Lower lobe of right lung (tissue), 2 donors: ENCODE measurements at regions not wholly inside any gene's neighbourhood (a gene's known extent, or its start where the extent isn't known, plus 50 kb on each side); places are given as distances from the start of the nearest gene placed in this dataset.

Experiments
- ATAC-seq, 2 donors: fragments of 200-7000 bp; cut with Tn5 transposase; one replicate each; pipeline ENCODE4 v1.9.1; 2020 to 2022; ENCODE audit warnings: mild to moderate bottlenecking in 2 of 2, moderate library complexity in 2 of 2
- DNase-seq: peaks from one replicate; pipeline ENCODE4 v3.0.0-alpha.2; 2020
- H3K27ac ChIP-seq: fragments of 200-600 bp; one replicate; pipeline ENCODE4 v1.8.0; 2022
- H3K27me3 ChIP-seq: fragments of 200-600 bp; one replicate; pipeline ENCODE4 v1.8.0; 2022; ENCODE audit warnings: low read depth
- H3K36me3 ChIP-seq: fragments of 200-600 bp; one replicate; pipeline ENCODE4 v1.8.0; 2022; ENCODE audit warnings: mild to moderate bottlenecking
- H3K4me1 ChIP-seq: fragments of 200-600 bp; one replicate; pipeline ENCODE4 v1.8.0; 2022
- H3K4me3 ChIP-seq: fragments of 200-600 bp; one replicate; pipeline ENCODE4 v1.8.0; 2022; ENCODE audit warnings: mild to moderate bottlenecking
- H3K9me3 ChIP-seq: fragments of 200-600 bp; one replicate; pipeline ENCODE4 v1.8.0; 2022
- CTCF ChIP-seq: fragments of 200-600 bp; IDR thresholded peaks from one replicate; pipeline ENCODE4 v1.8.0; 2022; ENCODE audit warnings: antibody characterized with exemption, mild to moderate bottlenecking
- intact Hi-C: fragments of 100-400 bp; cut with DNase I; formaldehyde crosslinking; loops from one replicate; pipeline ENCODE4 v1.11.0; 2022
- donor health status: DM: no; HTN: yes; CAD: no; lungs with severe emphysema.

- Histone ChIP-seq H3K4me3 (no peak overlapping the region), H3K36me3 (no peaks in the 10 kb centered on the region), H3K4me1 (no peaks in the 10 kb centered on the region), H3K27ac (no peak overlapping the region), H3K27me3 (no peaks in the 10 kb centered on the region), H3K9me3 (peaks cover 21% of the 10 kb centered on the region)
- no peak for TF ChIP-seq CTCF
- DNase-seq (no peak), ATAC-seq (no peak)
- intact Hi-C loops: no loop called here
These were observed 77.2 kb upstream of the ADARB2 start for GRCh38 chr10:1814556-1814955.

DNA sequence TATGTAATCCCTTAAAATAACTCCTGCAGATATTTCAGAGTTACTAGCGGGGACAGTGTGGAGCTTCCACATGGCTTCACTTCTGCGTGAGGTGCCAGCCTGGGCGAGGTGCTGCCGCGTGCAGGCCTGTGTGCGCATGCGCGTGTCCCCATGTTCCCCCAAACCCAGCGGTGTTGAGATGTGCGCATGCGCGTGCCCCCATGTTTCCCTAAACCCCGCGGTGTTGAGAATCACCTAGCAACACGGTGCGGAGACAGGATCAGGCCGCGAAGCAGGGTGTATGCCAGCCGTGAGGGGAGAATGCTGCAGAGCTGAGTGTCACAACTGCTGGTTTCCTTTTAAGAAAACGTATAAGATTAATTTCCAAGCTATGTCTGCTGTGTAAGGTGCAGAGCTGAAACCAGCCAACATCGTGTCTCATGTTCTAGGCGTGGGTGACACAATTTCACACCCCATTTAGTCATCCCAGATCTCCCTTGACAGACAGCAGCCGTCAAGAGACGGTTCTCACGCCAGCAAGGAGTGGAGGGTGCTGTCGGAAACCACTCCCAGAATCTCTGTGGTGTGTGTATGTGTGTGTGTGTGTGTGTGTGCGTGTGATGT is 71.9 kb upstream of the ADARB2 start:
- TF ChIP-seq CTCF: no peak
- Histone ChIP-seq H3K4me1 (no peaks in the 10 kb centered on the region), H3K36me3 (no peaks in the 10 kb centered on the region), H3K4me3 (no peak overlapping the region), H3K9me3 (no peaks in the 10 kb centered on the region), H3K27me3 (no peaks in the 10 kb centered on the region), H3K27ac (no peak overlapping the region)
- DNase-seq (no peak), ATAC-seq (peak in 1 of 2 donors; percentile 47)
- intact Hi-C loops: no loop called here

DNA sequence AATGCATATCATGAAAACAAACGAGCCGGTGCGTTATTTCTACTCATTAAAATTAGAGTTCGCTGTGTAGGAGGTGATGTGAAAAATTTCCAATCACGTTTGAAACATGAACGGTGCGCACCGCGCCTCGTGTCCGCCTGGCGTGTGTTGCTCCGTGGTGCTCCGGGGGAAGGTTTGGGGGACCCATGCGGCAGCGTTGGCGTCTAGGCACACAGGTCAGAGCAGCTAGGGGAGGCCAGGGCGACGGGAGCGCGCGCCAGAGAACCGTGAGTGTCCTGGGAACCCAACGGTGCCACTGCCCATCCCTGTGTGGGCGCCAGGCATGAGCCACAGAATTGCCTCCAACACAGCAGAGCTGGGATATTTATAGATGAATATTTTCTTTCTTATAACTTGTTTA is 70.6 kb upstream of the ADARB2 start:
- H3K4me1 ChIP-seq: no peaks in the 10 kb centered on the region
- H3K27ac ChIP-seq: no peak overlapping the region
- intact Hi-C loops: no loop called here
- ATAC-seq (no peak), DNase-seq (no peak)
- no peaks in the 10 kb centered on the region for H3K36me3 ChIP-seq
- H3K27me3 ChIP-seq: no peaks in the 10 kb centered on the region
- no peaks in the 10 kb centered on the region for H3K9me3 ChIP-seq
- H3K4me3 ChIP-seq: no peak overlapping the region
- TF ChIP-seq CTCF: no peak

DNA sequence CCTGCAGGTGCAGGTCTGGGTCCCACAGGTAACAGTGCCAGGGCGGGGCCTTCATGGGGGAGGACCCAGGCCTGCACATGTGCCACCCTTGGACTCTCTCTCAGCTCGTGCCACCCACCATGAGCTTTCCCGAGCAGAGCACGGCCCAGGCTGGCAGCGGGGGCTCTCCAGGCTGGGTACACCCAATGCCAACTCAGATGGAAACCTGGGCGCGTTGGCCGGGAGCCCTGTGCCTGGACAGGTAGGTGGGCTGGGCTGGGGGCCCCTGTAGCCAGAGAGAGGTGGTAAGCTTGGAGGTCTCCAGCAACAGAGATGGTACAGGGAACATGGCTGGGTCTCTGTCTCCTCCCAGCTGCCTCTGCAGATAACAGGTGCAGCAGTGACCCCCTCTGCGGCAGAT is 69.9 kb upstream of the ADARB2 start:
- intact Hi-C loops: no loop called here
- Histone ChIP-seq H3K36me3 (no peaks in the 10 kb centered on the region), H3K4me3 (no peak overlapping the region), H3K27me3 (no peaks in the 10 kb centered on the region), H3K9me3 (no peaks in the 10 kb centered on the region), H3K4me1 (no peaks in the 10 kb centered on the region), H3K27ac (no peak overlapping the region)
- no peak for ATAC-seq
- no peak for TF ChIP-seq CTCF
- DNase-seq: no peak

DNA sequence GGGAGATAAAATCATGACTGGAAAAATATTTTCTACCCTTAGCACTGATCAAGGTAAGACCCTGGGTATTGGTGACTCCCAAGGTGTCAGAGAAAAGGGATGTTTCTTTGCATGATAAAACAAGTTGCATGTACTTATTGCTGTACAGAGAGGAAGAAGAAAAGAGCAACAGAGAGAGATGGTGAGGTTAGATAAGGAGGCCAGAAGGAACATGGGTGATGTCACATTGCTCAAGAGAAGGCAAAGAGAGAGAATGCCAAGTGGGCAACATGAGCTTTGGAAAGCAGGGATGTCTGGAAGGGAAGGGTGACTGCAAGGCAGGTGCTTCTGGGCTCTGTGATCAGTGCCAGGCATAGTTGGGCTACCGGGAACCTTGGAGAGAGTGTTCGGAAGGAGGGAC is 65.1 kb upstream of the ADARB2 start:
- no peak for ATAC-seq
- no peak for DNase-seq
- H3K27me3 ChIP-seq: no peaks in the 10 kb centered on the region
- H3K4me1 ChIP-seq: no peaks in the 10 kb centered on the region
- no peak overlapping the region for H3K27ac ChIP-seq
- no peak for TF ChIP-seq CTCF
- H3K36me3 ChIP-seq: no peaks in the 10 kb centered on the region
- peaks cover 5% of the 10 kb centered on the region for H3K9me3 ChIP-seq
- no peak overlapping the region for H3K4me3 ChIP-seq
- intact Hi-C loops: no loop called here

- no peak for TF ChIP-seq CTCF
- intact Hi-C loops: no loop called here
These were observed 51.1 kb upstream of the ADARB2 start for GRCh38 chr10:1788401-1788800.

More at GRCh38 chr10:1788401-1788800, 51.1 kb upstream of the ADARB2 start:
- Histone ChIP-seq H3K9me3 (no peaks in the 10 kb centered on the region), H3K27ac (no peak overlapping the region), H3K36me3 (no peaks in the 10 kb centered on the region), H3K4me3 (no peak overlapping the region), H3K4me1 (no peaks in the 10 kb centered on the region), H3K27me3 (peaks cover 3% of the 10 kb centered on the region)
- ATAC-seq (no peak), DNase-seq (no peak)
